ENCODE measurements at regions not wholly inside any gene's neighbourhood (a gene's known extent, or its start where the extent isn't known, plus 50 kb on each side); places are given as distances from the start of the nearest gene placed in this dataset.

DNA sequence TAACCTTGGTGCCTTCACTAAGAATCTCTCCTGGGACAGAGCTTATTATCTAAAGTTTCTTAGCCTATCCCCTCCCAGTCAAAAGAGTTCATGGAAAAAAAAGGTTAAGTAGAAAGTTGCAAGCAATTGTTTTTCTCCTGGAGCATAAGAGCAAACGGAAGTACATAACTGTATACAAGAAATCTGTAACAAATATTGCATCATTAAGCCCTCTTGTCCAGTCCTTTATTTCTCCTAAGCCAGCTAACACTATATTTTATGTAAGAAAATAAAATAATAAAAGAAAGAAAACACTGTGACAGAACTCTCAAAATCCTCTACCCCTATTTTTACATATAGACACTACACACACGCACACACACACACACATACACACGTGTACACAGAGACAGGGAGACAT is 255.3 kb downstream of the NAF1 start:
- Histone ChIP-seq H3K4ac (replicated peaks; ENCODE audit: insufficient read length, low read depth, low read length) (no peak overlapping the region), H2BK12ac (ENCODE audit: low read depth, low read length) (no peak overlapping the region), H2AFZ (ENCODE audit: low read length) (no peak overlapping the region), H3K18ac (ENCODE audit: extremely low read depth, low read length) (no peak overlapping the region), H3K4me1 (replicated peaks in 1 of 4; ENCODE audit: control insufficient read depth in 3 of 4, insufficient read depth in 4 of 4, low read length in 3 of 4) (no peaks in the 10 kb centered on the region), H3K79me2 (ENCODE audit: control insufficient read depth in 1 of 2, insufficient read depth in 2 of 2, low read length in 2 of 2) (no peaks in the 10 kb centered on the region), H2BK15ac (ENCODE audit: low read length) (no peak overlapping the region), H2BK20ac (ENCODE audit: low read length) (no peak overlapping the region), H4K5ac (ENCODE audit: insufficient read length, low read depth, low read length) (no peak overlapping the region), H3K27me3 (replicated peaks in 1 of 4; ENCODE audit: control insufficient read depth in 3 of 4, extremely low read depth in 1 of 4, insufficient read depth in 3 of 4, low read length in 3 of 4) (no peaks in the 10 kb centered on the region), H2AK5ac (ENCODE audit: low read depth, low read length) (no peak overlapping the region), H4K20me1 (replicated peaks in 1 of 2; ENCODE audit: control insufficient read depth in 1 of 2, insufficient read depth in 2 of 2, low read length in 2 of 2) (no peaks in the 10 kb centered on the region), H3K4me3 (ENCODE audit: extremely low read depth in 1 of 4, insufficient read depth in 2 of 4, low read depth in 3 of 4, low read length in 4 of 4) (no peak overlapping the region), H2BK5ac (ENCODE audit: low read depth, low read length) (no peak overlapping the region), H3K23ac (ENCODE audit: insufficient read length) (no peak overlapping the region), H3K56ac (replicated peaks; ENCODE audit: insufficient read length, low read depth, low read length) (no peak overlapping the region), H3K9me3 (ENCODE audit: insufficient read depth in 2 of 2, low read depth in 1 of 2, low read length in 1 of 2) (peaks cover 2 to 5% of the 10 kb centered on the region in 2 experiments; a peak in 2 of 4 replicates), H3K14ac (ENCODE audit: insufficient read length) (no peak overlapping the region), H3K27ac (ENCODE audit: low read depth, low read length) (no peak overlapping the region), H3K36me3 (ENCODE audit: control insufficient read depth in 2 of 4, insufficient read depth in 4 of 4, low read length in 3 of 4) (no peaks in the 10 kb centered on the region), H4K8ac (ENCODE audit: extremely low read depth, insufficient read depth, low read length) (no peak overlapping the region), H2BK120ac (replicated peaks; ENCODE audit: low read depth, low read length) (no peak overlapping the region), H3K4me2 (ENCODE audit: insufficient read depth in 1 of 2, low read depth in 2 of 2, low read length in 2 of 2) (no peak overlapping the region), H4K91ac (replicated peaks; ENCODE audit: insufficient read length, low read length) (no peak overlapping the region), H3K79me1 (ENCODE audit: low read depth, low read length) (no peaks in the 10 kb centered on the region), H3K9ac (replicated peaks in 1 of 4; ENCODE audit: extremely low read depth in 1 of 4, low read depth in 3 of 4, low read length in 3 of 4) (no peak overlapping the region), H3K23me2 (ENCODE audit: low read depth, low read length) (no peaks in the 10 kb centered on the region)
- DNase-seq (ENCODE audit: low read depth in 1 of 2, low spot score in 2 of 2), result no peak
- POLR2A ChIA-PET (ENCODE audit: partially characterized antibody), result no interaction called here
- FAIRE-seq, result no peak
- CTCF ChIA-PET (ENCODE audit: partially characterized antibody), result interaction anchor here (0.6 to 1.2 kb wide), 3 partner anchors 9 to 414 kb away, joined by 3 to 4 read pairs (median 4); no protein-coding TSS in a partner anchor
- WGBS, 2 experiments (ENCODE audit: extremely low coverage in 1 of 2, insufficient coverage in 1 of 2, insufficient read length in 1 of 2, insufficient replicate concordance in 2 of 2, low coverage in 1 of 2, low lambda C conversion rate in 2 of 2, missing lambda C conversion rate in 1 of 2), result 88% methylated on average over 3 of the region's 3 CpGs; no CpG with 5 or more reads in 1 of the 2 experiments
- TF ChIP-seq CBX5 (IDR thresholded peaks at IDR 0.05; ENCODE audit: low read depth, low read length), result no peak
- no peak for TF ChIP-seq NANOG (IDR thresholded peaks at IDR 0.05; ENCODE audit: insufficient read depth, low read depth, low read length, poor library complexity, severe bottlenecking)
- no peak for TF ChIP-seq CREB1 (IDR thresholded peaks at IDR 0.05)
- no peak for TF ChIP-seq CTBP2 (IDR thresholded peaks at IDR 0.05; ENCODE audit: borderline replicate concordance, insufficient read depth, insufficient read length, low read length)
- no peak for TF ChIP-seq SIN3A (conservative IDR thresholded peaks at IDR 0.05 in 1 of 2, IDR thresholded peaks at IDR 0.05 in 1 of 2; ENCODE audit: low read depth in 1 of 2, low read length in 2 of 2)
- no peak for TF ChIP-seq RAD21 (IDR thresholded peaks at IDR 0.05 in 1 of 2, conservative IDR thresholded peaks at IDR 0.05 in 1 of 2; ENCODE audit: low read depth in 2 of 2, low read length in 2 of 2)
- TF ChIP-seq KDM1A (IDR thresholded peaks at IDR 0.05; ENCODE audit: borderline replicate concordance, low read length), result no peak
- no peak for TF ChIP-seq SP2 (IDR thresholded peaks at IDR 0.05; ENCODE audit: low read length)
- TF ChIP-seq GTF2F1 (IDR thresholded peaks at IDR 0.05; ENCODE audit: borderline replicate concordance, low read depth, low read length), result no peak
- no peak for TF ChIP-seq ATF2 (IDR thresholded peaks at IDR 0.05; ENCODE audit: low read length)
- TF ChIP-seq ZNF274 (IDR thresholded peaks at IDR 0.05; ENCODE audit: borderline replicate concordance, extremely low read depth, low read length), result no peak
- TF ChIP-seq RBBP5 (IDR thresholded peaks at IDR 0.05; ENCODE audit: borderline replicate concordance, low read depth, low read length), result no peak

Data from H1 (cell line).